ENCODE measurements at regions not wholly inside any gene's neighbourhood (a gene's known extent, or its start where the extent isn't known, plus 50 kb on each side); places are given as distances from the start of the nearest gene placed in this dataset.
"Not testable (repeated sequence)": the region's sequence is repeated elsewhere in the genome, so short reads cannot be mapped to it uniquely, and the experiment has no call there.

GRCh38 chr7:3162289-3162688, 118.6 kb upstream of the CARD11 start:
- DNase-seq (ENCODE audit: low read depth, low spot score) = no peak

- not testable (repeated sequence) for DNase-seq (ENCODE audit: low read depth, low spot score)
Measured at GRCh38 chr7:3162798-3163197, 119.1 kb upstream of the CARD11 start.

GRCh38 chr7:3164380-3164792, 120.7 kb upstream of the CARD11 start:
- no peak for DNase-seq (ENCODE audit: low read depth, low spot score)

GRCh38 chr7:3165681-3166580, 122.3 kb upstream of the CARD11 start:
- DNase-seq (ENCODE audit: low read depth, low spot score) = no peak

- DNase-seq (ENCODE audit: low read depth, low spot score) = no peak
Measured at GRCh38 chr7:3167551-3167950, 123.9 kb upstream of the CARD11 start.

- no peak for DNase-seq (ENCODE audit: low read depth, low spot score)
Measured at GRCh38 chr7:3168370-3168769, 124.7 kb upstream of the CARD11 start.

GRCh38 chr7:3168869-3169268, 125.2 kb upstream of the CARD11 start:
- DNase-seq (ENCODE audit: low read depth, low spot score) = no peak

- no peak for DNase-seq (ENCODE audit: low read depth, low spot score)
Measured at GRCh38 chr7:3172768-3173280, 128.2 kb upstream of the SDK1 start.

GRCh38 chr7:3174515-3175284, 126.4 kb upstream of the SDK1 start:
- DNase-seq (ENCODE audit: low read depth, low spot score) = no peak

GRCh38 chr7:3175285-3175902, 125.7 kb upstream of the SDK1 start:
- DNase-seq (ENCODE audit: low read depth, low spot score) = no peak

- DNase-seq (ENCODE audit: low read depth, low spot score) = no peak
Measured at GRCh38 chr7:3176112-3177000, 124.7 kb upstream of the SDK1 start.

GRCh38 chr7:3177271-3177670, 123.8 kb upstream of the SDK1 start:
- no peak for DNase-seq (ENCODE audit: low read depth, low spot score)

- no peak for DNase-seq (ENCODE audit: low read depth, low spot score)
Measured at GRCh38 chr7:3179456-3179855, 121.6 kb upstream of the SDK1 start.

- DNase-seq (ENCODE audit: low read depth, low spot score) = no peak
Measured at GRCh38 chr7:3180604-3181003, 120.4 kb upstream of the SDK1 start.

GRCh38 chr7:3182055-3182454, 119.0 kb upstream of the SDK1 start:
- DNase-seq (ENCODE audit: low read depth, low spot score) = not testable (repeated sequence)

GRCh38 chr7:3187444-3188040, 113.5 kb upstream of the SDK1 start:
- no peak for DNase-seq (ENCODE audit: low read depth, low spot score)

GRCh38 chr7:3188946-3189345, 112.1 kb upstream of the SDK1 start:
- no peak for DNase-seq (ENCODE audit: low read depth, low spot score)

GRCh38 chr7:3191548-3191947, 109.5 kb upstream of the SDK1 start:
- DNase-seq (ENCODE audit: low read depth, low spot score) = no peak

GRCh38 chr7:3192669-3193068, 108.4 kb upstream of the SDK1 start:
- DNase-seq (ENCODE audit: low read depth, low spot score) = no peak

- no peak for DNase-seq (ENCODE audit: low read depth, low spot score)
Measured at GRCh38 chr7:3193379-3194120, 107.5 kb upstream of the SDK1 start.
